Left kidney (tissue), 1 donor: ENCODE measurements at regions not wholly inside any gene's neighbourhood (a gene's known extent, or its start where the extent isn't known, plus 50 kb on each side); places are given as distances from the start of the nearest gene placed in this dataset.
"Not testable (repeated sequence)": the region's sequence is repeated elsewhere in the genome, so short reads cannot be mapped to it uniquely, and the experiment has no call there.

Experiments used
- DNase-seq: peaks from one replicate; pipeline ENCODE4 v3.0.0-alpha.2; 2013

GRCh38 chrX:129361576-129361975 lies 161.7 kb downstream of the SMARCA1 start:
- peak; percentile 20 for DNase-seq

GRCh38 chrX:129360175-129360574 lies 163.1 kb downstream of the SMARCA1 start:
- DNase-seq: no peak

- DNase-seq: no peak
Measured at GRCh38 chrX:129359269-129359668, 164.0 kb downstream of the SMARCA1 start.

DNA sequence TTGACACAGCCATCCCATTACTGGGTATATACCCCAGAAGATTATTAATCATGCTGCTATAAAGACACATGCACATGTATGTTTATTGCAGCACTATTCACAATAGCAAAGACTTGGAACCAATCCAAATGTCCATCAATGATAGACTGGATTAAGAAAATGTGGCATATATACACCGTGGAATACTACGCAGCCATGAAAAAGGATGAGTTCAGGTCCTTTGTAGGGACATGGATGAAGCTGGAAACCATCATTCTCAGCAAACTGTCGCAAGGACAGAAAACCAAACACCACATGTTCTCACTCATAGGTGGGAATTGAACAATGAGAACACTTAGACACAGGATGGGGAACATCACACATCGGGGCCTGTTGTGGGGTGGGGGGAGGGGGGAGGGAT lies 165.9 kb downstream of the SMARCA1 start:
- DNase-seq: not testable (repeated sequence)

- no peak for DNase-seq
Measured at GRCh38 chrX:129347291-129347690, 176.0 kb downstream of the SMARCA1 start.

- DNase-seq: no peak
Measured at GRCh38 chrX:129346574-129346973, 176.7 kb downstream of the SMARCA1 start.

DNA sequence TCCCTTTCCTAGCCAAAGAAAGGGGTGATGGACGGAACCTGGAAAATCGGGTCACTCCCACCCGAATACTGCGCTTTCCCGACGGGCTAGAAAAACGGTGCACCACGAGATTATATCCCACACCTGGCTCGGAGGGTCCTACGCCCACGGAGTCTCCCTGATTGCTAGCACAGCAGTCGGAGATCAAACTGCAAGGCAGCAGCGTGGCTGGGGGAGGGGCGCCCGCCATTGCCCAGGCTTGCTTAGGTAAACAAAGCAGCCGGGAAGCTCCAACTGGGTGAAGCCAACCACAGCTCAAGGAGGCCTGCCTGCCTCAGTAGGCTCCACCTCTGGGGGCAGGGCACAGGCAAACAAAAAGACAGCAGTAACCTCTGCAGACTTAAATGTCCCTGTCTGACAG lies 186.0 kb downstream of the SMARCA1 start:
- not testable (repeated sequence) for DNase-seq

- no peak for DNase-seq
Measured at GRCh38 chrX:129323115-129323514, 200.2 kb downstream of the SMARCA1 start.

DNA sequence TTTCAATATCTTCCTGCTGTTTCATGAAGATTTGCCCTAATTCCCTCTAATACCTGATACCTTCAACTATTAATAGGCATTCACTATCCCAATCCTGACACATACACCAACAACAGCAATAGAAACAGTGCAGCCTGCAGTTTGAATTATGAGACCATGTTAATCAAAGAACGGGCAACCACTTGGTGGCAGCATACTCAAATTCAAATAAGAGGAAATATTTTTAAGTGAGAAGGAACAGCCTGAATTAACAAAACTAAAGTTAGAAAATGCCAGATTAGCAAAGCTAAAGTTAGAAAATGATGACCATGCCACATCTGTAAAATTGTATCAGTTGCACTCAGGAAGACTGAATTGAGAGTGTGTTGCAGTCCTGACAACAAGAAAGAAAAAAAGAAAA lies 204.9 kb downstream of the SMARCA1 start:
- no peak for DNase-seq

GRCh38 chrX:129316461-129316860 lies 206.8 kb downstream of the SMARCA1 start:
- no peak for DNase-seq

DNA sequence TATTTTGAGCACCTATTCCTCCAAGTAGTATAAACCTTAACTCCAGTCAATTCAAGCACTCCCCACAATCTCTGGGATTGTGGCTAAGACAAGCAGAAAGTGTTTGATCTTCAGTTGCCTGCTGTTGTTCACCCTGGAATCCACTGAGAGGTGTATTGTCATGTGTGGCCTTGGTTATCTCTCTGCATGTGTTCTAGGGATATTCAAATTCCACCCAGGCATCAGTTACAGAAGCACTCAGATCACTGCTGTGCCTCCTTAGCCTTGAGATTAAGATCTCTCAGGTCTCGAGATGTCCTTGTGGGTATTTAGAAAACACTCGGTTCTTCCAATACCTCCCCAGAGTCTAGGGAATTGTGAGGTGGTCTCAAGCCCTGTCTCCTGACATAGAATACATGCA lies 213.3 kb downstream of the SMARCA1 start:
- DNase-seq: no peak

- DNase-seq: no peak
Measured at GRCh38 chrX:129262912-129263311, 260.4 kb downstream of the SMARCA1 start.

DNA sequence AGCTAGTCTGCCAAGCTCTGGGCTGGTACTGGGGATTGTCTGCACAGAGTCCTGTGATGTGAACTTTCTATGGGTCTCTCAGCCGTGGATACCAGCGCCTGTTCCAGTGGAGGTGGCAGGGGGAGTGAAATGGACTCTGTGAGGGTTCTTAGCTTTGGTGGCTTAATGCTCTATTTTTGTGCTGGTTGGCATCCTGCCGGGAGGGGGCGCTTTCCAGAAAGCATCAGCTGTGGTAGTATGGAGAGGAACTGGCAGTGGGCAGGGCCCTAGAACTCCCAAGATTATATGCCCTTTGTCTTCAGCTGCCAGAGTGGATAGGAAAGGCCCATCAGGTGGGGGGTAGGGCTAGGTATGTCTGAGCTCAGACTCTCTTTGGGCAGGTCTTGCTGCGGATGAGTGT lies 267.8 kb downstream of the SMARCA1 start:
- not testable (repeated sequence) for DNase-seq

DNA sequence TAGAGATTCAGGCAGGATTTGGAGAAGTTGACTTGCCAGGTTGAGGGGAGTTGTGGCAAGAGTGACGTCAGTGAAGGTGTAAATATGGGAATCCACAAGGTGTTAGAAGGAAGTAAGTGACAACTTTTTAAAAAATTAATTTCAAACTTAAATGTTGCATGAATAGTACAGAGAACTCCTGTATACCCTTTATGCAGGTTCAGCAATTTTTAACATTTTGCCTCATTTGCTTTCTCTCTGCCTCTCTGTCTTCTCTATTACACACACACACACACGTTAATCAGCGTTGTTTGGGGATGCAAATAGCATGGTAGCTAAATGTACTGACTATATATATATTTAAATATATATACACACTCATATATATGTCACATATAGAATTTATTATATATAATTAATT lies 273.7 kb downstream of the SMARCA1 start:
- DNase-seq: no peak

GRCh38 chrX:129247642-129248041 lies 275.6 kb downstream of the SMARCA1 start:
- no peak for DNase-seq

GRCh38 chrX:129239371-129239770 lies 283.9 kb downstream of the SMARCA1 start:
- DNase-seq: no peak

- DNase-seq: no peak
Measured at GRCh38 chrX:129238011-129238410, 285.3 kb downstream of the SMARCA1 start.

GRCh38 chrX:129235903-129236302 lies 287.4 kb downstream of the SMARCA1 start:
- DNase-seq: no peak

DNA sequence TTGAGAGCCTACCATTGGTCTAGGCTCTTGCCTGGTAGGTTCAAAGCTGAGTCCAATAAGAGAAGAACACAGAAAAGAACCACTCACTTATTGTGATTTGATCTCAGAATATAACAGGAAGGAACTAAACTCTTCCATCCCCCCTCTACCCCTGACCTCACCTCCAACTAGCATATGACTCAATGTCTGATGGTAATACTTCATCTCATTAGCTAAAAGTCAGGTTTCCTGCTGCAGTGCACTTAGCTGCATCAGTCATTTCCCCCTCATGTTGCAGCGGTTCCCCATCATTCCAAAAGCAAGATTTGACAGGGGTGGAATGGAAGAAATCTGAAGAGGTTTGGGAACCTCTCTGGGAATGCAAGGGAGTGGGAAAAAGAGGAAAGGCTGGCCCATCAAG lies 289.5 kb downstream of the SMARCA1 start:
- DNase-seq: no peak

- DNase-seq: no peak
Measured at GRCh38 chrX:129230850-129231512, 292.3 kb downstream of the SMARCA1 start.

GRCh38 chrX:129230168-129230567 lies 293.1 kb downstream of the SMARCA1 start:
- DNase-seq: no peak

- peak; percentile 32 for DNase-seq
Measured at GRCh38 chrX:129227366-129227765, 295.9 kb downstream of the SMARCA1 start.

DNA sequence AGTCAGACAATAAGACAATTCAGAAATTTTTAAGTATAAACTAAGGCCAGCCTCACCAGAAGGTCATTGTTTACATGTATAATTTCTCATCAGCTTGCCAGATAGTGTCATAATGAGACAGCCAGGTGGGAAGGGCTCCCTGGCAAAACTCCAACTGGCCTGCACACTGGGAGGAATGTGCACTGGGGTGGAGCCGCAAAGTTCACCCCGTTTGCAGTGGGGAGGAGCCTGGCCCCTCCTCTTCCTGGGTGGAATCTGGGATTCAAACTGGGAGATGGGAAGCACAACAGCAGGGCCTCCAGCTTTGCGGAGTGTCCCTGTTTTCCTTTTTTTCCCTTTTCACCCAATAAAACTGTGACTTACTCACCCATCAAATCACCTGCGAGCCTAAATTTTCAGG lies 329.9 kb downstream of the SMARCA1 start:
- no peak for DNase-seq

DNA sequence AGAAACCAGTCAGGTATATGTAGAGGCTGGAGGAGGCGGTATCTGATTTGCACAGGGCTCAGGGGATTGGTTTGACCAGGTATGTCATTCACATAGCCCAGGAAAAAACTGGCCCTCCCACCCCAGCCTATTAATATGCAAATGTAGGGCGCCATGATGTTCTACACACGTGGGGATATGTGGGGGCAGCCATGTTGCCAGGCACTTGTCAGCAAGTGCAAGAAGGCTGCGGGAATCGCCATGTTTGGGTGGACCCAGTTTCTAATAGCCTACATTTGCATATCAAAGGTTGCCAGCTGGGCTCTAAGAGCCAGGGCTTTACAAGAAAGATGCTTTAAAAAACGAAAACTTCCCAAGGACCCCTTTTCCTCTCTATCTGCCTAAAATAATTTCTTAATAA lies 335.1 kb downstream of the SMARCA1 start:
- DNase-seq: no peak

- no peak for DNase-seq
Measured at GRCh38 chrX:129176710-129177109, 346.6 kb downstream of the SMARCA1 start.
